Activated CD8-positive, alpha-beta T cell treated with anti-CD3 and anti-CD28 coated beads for 36 hours (primary cell): ENCODE measurements at regions not wholly inside any gene's neighbourhood (a gene's known extent, or its start where the extent isn't known, plus 50 kb on each side); places are given as distances from the start of the nearest gene placed in this dataset.

ENCODE experiments used
- ATAC-seq: fragments of 200-7000 bp; cut with Tn5 transposase; one replicate; pipeline ENCODE4 v1.10.0; 2021; ENCODE audit warnings: mild to moderate bottlenecking, moderate library complexity
- CTCF ChIA-PET: fragments of 350-600 bp; sonication (Branson Sonifier 250); formaldehyde crosslinking; loops from one replicate; lab custom pipeline; 2021; ENCODE audit warnings: antibody characterized with exemption; lab: Charles Lee
- POLR2A ChIA-PET: fragments of 350-600 bp; sonication (Branson Sonifier 250); formaldehyde crosslinking; loops from one replicate; lab custom pipeline; 2021; ENCODE audit warnings: antibody characterized with exemption; lab: Charles Lee
- DNase-seq: peaks from one replicate; pipeline ENCODE4 v3.0.0-alpha.2; 2020
- H3K27ac Mint-ChIP-seq: one replicate; pipeline ENCODE4 v1.8.0; 2021; ENCODE audit warnings: mild to moderate bottlenecking, mixed read lengths
- H3K27me3 Mint-ChIP-seq: one replicate; pipeline ENCODE4 v1.8.0; 2021; ENCODE audit warnings: mixed read lengths
- H3K36me3 Mint-ChIP-seq: one replicate; pipeline ENCODE4 v1.8.0; 2021; ENCODE audit warnings: low read depth, mixed read lengths
- H3K4me1 Mint-ChIP-seq: one replicate; pipeline ENCODE4 v1.8.0; 2021; ENCODE audit warnings: low read depth, mixed read lengths
- H3K4me3 Mint-ChIP-seq: one replicate; pipeline ENCODE4 v1.8.0; 2021; ENCODE audit warnings: mild to moderate bottlenecking, moderate library complexity, mixed read lengths
- H3K9me3 Mint-ChIP-seq: one replicate; pipeline ENCODE4 v1.8.0; 2021; ENCODE audit warnings: mixed read lengths
- intact Hi-C: fragments of 100-400 bp; cut with micrococcal nuclease; formaldehyde crosslinking; loops from one replicate; pipeline ENCODE4 v1.10.0; 2022
- TF ChIP-seq, protein P1 (sequence below): fragments of 200-600 bp; IDR thresholded peaks from one replicate; pipeline ENCODE4 v1.8.0; 2022; ENCODE audit warnings: antibody characterized with exemption, mild to moderate bottlenecking

DNA sequence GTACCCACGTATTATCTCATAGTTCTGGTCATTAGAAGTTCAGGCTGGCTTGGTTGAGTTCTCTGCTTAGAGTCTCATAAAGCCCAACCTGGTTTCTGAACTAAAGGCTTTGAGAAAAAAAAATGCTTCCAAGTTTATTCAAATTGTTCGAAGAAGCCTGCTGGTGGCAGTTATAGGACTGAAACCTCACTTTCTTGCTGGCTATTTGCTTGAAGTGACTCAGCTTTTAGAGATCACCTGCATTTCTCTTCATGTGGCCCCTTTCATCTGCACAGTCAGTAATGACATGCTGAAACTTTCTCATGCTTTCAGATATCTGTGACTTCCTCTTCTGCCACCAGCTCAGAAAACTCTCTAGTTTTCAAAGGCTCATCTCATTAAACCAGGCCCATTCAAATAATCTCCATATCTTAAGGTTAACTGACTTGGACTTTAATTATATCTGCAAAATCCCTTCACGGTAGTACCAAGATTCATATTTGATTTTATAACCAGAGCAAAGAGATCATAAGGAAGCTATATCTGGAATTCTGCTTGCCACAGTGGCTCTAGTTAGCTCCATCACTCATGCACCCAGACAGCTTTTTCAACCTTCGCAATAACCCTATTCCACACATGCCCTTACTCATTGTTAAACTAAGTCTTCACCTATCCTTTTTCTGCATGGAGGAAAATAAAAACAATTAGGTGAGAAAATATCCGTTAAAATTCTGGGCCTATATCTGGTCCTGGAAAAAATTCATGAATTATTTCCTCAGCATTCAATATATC lies 433.8 kb upstream of the CBLB start:
- Mint-ChIP-seq H3K36me3 (peaks cover 1% of the 10 kb centered on the region), H3K4me3 (no peak overlapping the region), H3K27ac (peak overlapping the region; percentile 68), H3K27me3 (no peaks in the 10 kb centered on the region), H3K9me3 (peaks cover 4% of the 10 kb centered on the region), H3K4me1 (peaks cover 41% of the 10 kb centered on the region)
- TF ChIP-seq, protein P1, sequence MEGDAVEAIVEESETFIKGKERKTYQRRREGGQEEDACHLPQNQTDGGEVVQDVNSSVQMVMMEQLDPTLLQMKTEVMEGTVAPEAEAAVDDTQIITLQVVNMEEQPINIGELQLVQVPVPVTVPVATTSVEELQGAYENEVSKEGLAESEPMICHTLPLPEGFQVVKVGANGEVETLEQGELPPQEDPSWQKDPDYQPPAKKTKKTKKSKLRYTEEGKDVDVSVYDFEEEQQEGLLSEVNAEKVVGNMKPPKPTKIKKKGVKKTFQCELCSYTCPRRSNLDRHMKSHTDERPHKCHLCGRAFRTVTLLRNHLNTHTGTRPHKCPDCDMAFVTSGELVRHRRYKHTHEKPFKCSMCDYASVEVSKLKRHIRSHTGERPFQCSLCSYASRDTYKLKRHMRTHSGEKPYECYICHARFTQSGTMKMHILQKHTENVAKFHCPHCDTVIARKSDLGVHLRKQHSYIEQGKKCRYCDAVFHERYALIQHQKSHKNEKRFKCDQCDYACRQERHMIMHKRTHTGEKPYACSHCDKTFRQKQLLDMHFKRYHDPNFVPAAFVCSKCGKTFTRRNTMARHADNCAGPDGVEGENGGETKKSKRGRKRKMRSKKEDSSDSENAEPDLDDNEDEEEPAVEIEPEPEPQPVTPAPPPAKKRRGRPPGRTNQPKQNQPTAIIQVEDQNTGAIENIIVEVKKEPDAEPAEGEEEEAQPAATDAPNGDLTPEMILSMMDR, result no peak
- intact Hi-C loops, result no loop called here
- DNase-seq, result peak; percentile 53
- ATAC-seq, result peak; percentile 74
- CTCF ChIA-PET, result interaction anchor here (0.7 to 1.2 kb wide), 4 partner anchors 9 to 122 kb away, joined by 3 to 4 read pairs (median 4); no protein-coding TSS in a partner anchor
- POLR2A ChIA-PET, result interaction anchor here (0.6 kb wide), 1 partner anchor 926 kb away, joined by 3 read pairs; no protein-coding TSS in a partner anchor

DNA sequence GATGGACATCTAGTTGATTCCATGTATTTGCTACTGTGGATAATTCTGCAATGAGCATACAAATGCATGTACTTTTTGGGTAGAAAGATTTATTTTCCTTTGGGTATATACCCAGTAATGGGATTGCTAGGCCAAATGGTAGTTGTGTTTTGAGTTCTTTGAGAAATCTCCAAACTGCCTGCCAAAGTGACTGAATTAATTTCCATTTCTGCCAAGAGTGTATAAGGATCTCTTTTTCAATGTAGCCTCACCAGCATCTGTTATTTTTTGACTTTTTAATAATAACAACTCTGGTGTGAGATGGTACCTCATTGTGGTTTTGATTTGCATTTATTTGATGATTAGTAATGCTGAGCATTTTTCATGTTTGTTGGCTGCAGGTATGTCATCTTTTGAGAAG lies 435.0 kb upstream of the CBLB start:
- TF ChIP-seq, protein P1, result no peak
- no peak overlapping the region for H3K4me3 Mint-ChIP-seq
- intact Hi-C loops, result no loop called here
- ChIA-PET POLR2A (no interaction called here), CTCF (no interaction called here)
- no peaks in the 10 kb centered on the region for H3K36me3 Mint-ChIP-seq
- H3K4me1 Mint-ChIP-seq, result peaks cover 34% of the 10 kb centered on the region
- DNase-seq (no peak), ATAC-seq (no peak)
- no peak overlapping the region for H3K27ac Mint-ChIP-seq
- no peaks in the 10 kb centered on the region for H3K27me3 Mint-ChIP-seq
- no peaks in the 10 kb centered on the region for H3K9me3 Mint-ChIP-seq

DNA sequence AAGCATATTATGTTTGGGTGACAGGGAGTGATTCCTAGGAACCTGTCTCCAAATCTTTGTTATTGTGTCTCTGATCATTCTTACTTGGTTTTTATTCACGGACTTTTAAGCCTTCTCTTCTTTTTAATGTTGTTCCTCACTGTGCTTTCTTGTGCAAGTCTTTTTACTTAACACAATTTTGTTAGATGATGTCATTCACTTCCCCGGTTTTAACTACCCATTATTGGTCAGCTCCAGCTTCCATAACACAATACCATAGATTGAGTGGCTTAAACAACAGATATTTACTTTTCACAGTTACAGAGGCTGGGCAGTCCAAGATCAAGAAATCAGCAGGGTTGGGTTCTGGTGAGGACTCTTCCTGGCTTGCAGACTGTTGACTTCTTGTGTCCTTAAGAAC lies 436.3 kb upstream of the CBLB start:
- intact Hi-C loops, result no loop called here

DNA sequence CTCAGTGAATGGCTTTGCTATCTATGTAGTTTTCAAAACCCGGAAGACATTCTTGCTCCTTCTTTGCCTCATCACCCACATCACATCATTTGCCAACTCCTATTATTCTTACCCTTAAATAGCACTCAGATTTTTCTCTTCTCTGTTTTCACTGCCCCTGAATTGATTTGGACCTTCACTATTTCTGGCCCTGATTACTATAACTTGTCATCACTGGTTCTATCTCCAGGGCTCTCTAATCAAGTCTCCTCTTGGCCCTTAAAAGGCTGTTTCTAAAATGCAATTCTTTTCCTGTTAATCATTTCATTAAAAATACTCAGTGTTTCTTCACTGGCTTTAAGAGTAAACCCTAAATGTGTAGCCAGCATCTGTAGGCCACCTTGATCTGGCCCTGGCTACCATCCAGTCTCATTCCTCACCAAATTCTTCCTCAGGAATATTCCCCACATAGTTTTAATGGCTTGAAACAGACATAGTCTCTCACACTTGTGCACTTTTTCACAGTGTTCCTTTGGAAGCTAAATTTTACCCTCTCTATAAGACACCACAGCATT lies 437.1 kb upstream of the CBLB start:
- no peak overlapping the region for H3K27ac Mint-ChIP-seq
- CTCF ChIA-PET, result no interaction called here

More for the DNA sequence above, 436.3 kb upstream of the CBLB start:
- H3K4me1 Mint-ChIP-seq, result peaks cover 28% of the 10 kb centered on the region
- H3K27ac Mint-ChIP-seq, result no peak overlapping the region
- peaks cover 2% of the 10 kb centered on the region for H3K9me3 Mint-ChIP-seq
- ATAC-seq, result no peak
- no peak for DNase-seq
- ChIA-PET CTCF (no interaction called here), POLR2A (no interaction called here)
- H3K4me3 Mint-ChIP-seq, result no peak overlapping the region
- H3K36me3 Mint-ChIP-seq, result no peaks in the 10 kb centered on the region
- TF ChIP-seq, protein P1, result no peak
- H3K27me3 Mint-ChIP-seq, result no peaks in the 10 kb centered on the region

More for the DNA sequence above, 437.1 kb upstream of the CBLB start:
- DNase-seq (no peak), ATAC-seq (no peak)
- Mint-ChIP-seq H3K4me1 (peaks cover 26% of the 10 kb centered on the region), H3K27me3 (no peaks in the 10 kb centered on the region), H3K9me3 (peaks cover 2% of the 10 kb centered on the region), H3K36me3 (no peaks in the 10 kb centered on the region), H3K4me3 (no peak overlapping the region)
- TF ChIP-seq, protein P1, result no peak
- POLR2A ChIA-PET, result no interaction called here
- intact Hi-C loops, result no loop called here
